ENCODE measurements at regions not wholly inside any gene's neighbourhood (a gene's known extent, or its start where the extent isn't known, plus 50 kb on each side); places are given as distances from the start of the nearest gene placed in this dataset.

DNA sequence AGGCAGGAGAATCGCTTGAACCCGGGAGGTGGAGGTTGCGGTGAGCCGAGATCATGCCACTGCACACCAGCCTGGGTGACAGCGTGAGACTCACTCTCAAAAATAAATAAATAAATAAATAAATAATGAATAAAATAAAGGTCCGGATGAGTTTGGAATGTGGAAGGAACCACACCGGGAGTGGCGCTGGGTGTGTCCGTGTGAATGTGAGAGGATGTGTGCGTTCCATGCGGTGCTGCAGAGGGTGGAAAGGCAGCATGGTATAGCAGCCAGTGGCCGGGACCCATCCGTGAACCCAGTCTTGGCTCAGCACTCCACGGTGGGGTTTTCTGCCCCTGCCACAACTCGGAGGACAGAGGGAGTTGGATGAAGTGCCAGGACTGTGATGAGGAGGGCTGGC, 56.2 kb upstream of the POFUT2 start:
- TF ChIP-seq POLR2A (IDR thresholded peaks at IDR 0.05) (no peak), POLR2AphosphoS5 (IDR thresholded peaks at IDR 0.05) (no peak)
- TF ChIP-seq, protein P1, sequence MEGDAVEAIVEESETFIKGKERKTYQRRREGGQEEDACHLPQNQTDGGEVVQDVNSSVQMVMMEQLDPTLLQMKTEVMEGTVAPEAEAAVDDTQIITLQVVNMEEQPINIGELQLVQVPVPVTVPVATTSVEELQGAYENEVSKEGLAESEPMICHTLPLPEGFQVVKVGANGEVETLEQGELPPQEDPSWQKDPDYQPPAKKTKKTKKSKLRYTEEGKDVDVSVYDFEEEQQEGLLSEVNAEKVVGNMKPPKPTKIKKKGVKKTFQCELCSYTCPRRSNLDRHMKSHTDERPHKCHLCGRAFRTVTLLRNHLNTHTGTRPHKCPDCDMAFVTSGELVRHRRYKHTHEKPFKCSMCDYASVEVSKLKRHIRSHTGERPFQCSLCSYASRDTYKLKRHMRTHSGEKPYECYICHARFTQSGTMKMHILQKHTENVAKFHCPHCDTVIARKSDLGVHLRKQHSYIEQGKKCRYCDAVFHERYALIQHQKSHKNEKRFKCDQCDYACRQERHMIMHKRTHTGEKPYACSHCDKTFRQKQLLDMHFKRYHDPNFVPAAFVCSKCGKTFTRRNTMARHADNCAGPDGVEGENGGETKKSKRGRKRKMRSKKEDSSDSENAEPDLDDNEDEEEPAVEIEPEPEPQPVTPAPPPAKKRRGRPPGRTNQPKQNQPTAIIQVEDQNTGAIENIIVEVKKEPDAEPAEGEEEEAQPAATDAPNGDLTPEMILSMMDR (IDR thresholded peaks at IDR 0.05): no peak

All from prostate gland (tissue), 2 donors.